Epithelial cell of proximal tubule (primary cell): ENCODE measurements at regions not wholly inside any gene's neighbourhood (a gene's known extent, or its start where the extent isn't known, plus 50 kb on each side); places are given as distances from the start of the nearest gene placed in this dataset.
"Not testable (repeated sequence)": the region's sequence is repeated elsewhere in the genome, so short reads cannot be mapped to it uniquely, and the experiment has no call there.

Experiments used
- DNase-seq: peaks from one replicate; pipeline ENCODE4 v3.0.0-alpha.2; 2011; ENCODE audit warnings: low read depth
- H3K4me3 ChIP-seq: 2 replicates; pipeline ENCODE4 v1.5.1; 2011; ENCODE audit warnings: low read depth, mild to moderate bottlenecking, low read length
- TF ChIP-seq, protein P1 (sequence below): conservative IDR thresholded peaks from 2 replicates; pipeline ENCODE4 v1.5.1; 2012; ENCODE audit warnings: low read depth, mild to moderate bottlenecking, low read length

DNA sequence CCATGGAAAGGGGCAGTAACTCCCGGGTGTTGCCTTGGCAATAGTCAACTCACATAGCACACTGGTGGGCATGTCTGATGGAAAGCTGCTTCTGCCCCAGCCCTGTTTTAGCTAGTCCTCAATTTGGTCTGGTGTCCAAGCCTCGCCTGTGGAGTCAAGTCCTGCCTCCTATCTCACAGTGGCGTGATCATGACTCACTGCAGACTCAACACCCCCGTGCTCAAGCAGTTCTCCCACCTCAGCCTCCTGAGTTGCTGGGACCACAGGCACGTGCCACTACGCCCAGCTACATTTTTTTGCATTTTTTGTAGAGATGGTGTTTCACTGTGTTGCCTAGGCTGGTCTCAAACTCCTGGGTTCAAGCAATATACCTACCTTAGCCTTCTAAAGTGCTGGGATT, 218.9 kb upstream of the FRG2C start:
- not testable (repeated sequence) for DNase-seq, H3K4me3 ChIP-seq

DNA sequence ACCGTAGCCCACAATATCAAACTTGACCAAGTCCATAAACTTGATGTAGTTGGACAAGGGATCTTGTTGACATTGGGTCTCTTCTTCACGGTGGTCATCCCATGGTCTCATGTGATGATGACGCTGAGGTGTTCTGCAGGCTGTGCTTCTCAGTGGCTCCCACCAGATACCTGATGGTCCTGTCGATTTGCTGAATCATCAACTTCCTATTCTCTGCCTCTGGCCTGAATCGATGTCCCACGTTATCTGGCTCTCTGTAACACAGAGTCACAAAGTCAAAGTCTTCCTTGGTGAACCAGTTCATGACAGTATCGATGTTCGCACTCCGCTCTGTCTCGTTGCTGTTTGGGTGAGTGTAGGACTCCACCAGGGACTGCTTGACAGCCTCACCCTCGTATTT, 217.2 kb upstream of the FRG2C start:
- H3K4me3 ChIP-seq, DNase-seq: not testable (repeated sequence)

DNA sequence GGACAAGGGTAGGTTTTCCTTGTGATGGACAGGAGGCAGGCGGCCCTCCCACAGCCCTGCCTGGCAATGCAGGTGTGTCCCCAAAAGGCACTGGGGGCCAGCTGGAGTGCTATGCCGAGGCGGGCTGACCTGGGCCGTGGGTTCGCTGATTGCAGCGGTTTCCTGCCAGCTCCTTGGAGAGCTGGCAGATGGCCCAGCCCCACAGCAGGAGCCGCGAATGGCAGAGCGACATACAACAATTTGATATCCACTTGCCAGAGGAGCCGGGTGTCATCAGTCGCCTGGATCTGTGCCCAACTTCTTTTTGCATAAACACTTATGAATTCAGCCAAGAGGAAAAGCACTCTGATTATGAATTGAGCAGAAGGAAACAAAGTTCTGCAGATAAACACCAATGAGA, 210.8 kb upstream of the FRG2C start:
- DNase-seq, H3K4me3 ChIP-seq: not testable (repeated sequence)

DNA sequence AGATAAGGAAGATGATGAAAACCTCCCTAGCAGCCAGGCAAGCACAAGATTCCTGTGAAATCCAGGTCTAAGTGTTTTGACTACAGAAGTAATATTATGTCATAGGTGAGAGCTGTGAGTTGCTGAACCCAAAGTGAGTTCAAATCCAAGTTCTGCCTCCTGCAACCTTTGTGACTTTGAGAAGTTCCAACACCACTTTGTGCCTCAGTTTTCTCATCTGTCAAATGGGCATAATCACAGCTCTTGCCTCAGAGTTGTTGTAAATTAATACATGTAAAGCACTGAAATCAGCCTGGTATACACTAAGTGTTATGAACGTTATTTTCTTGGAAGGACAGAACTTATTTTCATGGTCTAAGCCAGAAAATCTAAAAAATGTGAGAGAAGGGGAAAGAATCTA, 210.3 kb upstream of the FRG2C start:
- not testable (repeated sequence) for DNase-seq, H3K4me3 ChIP-seq

DNA sequence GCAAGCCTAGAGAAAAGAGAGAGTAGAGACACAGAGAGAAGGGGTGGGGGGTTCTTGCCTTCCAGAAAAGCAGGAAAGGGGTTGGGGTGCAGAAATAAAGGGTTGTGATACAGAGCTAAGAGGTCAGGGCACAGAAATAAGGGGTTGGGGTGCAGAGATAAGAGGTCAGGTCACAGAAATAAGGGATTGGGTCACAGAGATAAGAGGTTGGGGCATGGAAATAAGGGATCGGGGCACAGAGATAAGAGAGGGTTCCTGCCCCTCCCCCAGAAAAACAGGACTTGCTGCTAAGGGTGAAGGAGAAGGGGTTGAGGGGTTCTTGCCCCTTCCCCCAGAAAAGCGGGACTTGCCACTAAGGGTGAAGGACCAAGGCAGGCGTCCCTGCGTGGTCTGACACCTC, 189.6 kb upstream of the FRG2C start:
- DNase-seq, result not testable (repeated sequence)

DNA sequence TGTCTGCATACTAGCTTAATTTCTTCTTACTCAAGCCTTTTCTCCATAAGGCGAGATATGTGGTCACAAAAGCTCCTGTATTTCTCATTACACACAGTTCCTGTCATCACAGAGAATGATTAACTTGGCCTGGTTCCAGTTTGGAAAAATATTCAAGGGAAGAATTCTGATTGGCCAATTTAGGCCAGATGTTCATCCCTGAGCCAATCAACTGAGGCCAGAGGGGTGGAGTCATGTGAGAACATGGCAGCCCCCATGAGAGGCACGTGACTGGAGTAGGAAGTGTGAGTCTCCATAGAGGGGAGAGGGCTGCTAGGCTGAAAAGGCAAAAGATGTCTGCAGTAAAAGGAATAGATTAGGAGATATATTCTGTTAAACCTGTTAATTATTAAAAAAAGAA, 167.5 kb upstream of the FRG2C start:
- H3K4me3 ChIP-seq, DNase-seq: not testable (repeated sequence)

More for the DNA sequence above, 189.6 kb upstream of the FRG2C start:
- not testable (repeated sequence) for H3K4me3 ChIP-seq

DNA sequence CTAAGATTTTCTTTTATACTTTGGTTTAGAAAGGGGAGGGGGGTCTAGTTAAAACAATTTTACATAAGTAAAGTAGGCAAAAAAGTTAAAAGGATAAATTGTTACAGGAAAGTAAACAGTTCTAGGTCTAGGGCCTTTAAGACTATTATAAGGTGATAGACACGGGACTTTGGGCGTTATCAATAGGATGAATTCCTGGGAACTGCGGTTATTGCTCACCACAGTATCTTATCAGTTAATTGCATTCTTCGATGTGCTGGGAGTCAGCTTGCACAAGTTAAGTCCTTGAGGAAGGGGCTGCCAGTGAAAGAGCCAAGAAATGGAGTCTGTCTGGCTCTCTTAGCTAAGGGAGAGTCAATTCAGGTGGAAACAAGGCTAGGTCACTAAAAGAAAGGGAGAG, 163.8 kb upstream of the FRG2C start:
- not testable (repeated sequence) for DNase-seq, H3K4me3 ChIP-seq

DNA sequence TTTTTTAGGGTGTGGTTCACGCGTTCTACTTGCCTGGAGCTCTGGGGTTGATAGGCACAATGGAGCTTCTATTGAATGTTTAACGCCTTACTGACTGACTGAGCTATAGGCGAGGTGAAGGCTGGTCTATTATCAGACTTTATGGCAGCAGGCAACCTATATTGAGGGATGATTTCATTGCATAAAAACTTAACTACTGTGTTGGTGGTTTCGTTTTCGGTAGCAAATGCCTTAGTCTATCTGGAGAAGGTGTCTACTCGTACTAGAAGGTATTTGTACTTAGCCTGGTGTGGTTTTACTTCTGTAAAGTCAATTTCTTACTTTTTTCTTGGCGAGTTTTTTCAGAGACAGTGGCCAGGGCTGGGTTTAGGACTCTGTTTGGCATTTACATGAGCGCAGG, 162.0 kb upstream of the FRG2C start:
- DNase-seq, H3K4me3 ChIP-seq: not testable (repeated sequence)

DNA sequence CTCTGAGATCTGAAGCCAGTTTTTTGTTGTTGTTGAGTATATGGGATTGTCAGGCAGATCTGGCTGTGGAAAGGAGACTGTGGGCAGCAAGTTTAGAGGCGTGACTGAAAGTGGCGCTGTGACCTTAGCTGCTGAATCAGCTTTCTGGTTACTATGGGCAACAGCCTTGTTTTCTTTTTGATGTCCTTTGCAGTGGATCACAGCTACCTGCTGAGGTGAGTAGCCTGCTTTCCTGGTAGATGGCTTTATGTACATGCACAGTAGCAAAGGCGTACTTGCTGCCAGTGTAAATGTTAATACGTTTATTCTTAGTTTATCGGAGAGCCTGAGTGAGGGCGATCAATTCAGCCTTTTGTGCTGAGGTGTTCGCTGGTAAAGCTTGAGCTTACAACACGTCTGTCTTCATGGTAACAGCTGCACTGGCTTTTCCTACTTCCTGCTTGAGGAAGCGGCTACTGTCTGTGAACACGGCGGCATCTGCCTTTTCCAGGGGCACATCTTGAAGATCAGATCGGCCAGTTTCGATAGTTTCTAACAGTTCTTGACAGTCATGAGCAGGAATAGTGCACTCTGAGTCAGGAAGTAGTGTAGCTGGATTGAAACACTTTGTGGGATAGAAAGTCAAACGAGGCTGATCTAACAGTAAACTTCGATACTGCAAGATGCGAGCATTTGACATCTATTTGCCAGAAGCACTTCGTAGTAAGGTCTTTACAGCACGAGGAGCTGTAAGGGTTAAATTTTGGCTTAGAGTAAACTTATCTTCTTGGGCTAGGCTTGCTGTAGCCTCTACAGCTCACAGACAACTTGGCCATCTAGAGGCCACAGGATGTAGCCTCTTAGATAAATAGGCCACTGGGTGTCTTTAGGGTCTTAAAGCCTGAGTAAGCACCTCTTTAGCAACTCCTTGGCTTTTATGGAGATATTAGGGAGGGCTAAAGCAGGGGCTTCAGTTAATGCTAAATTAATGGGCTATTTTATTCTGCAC, 161.1 kb upstream of the FRG2C start:
- peak overlapping the region; percentile 42 for H3K4me3 ChIP-seq
- TF ChIP-seq, protein P1, sequence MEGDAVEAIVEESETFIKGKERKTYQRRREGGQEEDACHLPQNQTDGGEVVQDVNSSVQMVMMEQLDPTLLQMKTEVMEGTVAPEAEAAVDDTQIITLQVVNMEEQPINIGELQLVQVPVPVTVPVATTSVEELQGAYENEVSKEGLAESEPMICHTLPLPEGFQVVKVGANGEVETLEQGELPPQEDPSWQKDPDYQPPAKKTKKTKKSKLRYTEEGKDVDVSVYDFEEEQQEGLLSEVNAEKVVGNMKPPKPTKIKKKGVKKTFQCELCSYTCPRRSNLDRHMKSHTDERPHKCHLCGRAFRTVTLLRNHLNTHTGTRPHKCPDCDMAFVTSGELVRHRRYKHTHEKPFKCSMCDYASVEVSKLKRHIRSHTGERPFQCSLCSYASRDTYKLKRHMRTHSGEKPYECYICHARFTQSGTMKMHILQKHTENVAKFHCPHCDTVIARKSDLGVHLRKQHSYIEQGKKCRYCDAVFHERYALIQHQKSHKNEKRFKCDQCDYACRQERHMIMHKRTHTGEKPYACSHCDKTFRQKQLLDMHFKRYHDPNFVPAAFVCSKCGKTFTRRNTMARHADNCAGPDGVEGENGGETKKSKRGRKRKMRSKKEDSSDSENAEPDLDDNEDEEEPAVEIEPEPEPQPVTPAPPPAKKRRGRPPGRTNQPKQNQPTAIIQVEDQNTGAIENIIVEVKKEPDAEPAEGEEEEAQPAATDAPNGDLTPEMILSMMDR, result peak; percentile 39
- peak; percentile 27 for DNase-seq

DNA sequence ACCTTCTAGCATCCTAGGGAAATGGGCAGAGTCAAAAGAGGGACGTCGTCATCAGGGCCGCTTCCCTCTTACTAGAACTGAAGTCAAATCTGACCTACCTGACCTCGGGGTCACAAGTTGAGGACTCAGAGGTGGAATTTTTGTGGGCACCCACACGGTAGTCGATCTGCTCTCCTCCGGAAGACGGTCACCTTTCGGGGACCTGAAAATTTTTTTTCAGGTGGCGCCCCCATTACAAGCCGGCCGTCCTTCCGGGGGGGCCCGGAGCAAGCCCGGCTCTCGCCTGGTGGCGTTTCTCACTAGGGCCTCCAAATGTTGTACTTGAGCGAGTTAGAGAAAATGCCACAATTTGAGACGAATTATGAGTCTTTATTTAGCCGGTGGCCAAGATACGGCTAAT, 157.5 kb upstream of the FRG2C start:
- DNase-seq, result no peak
- no peak overlapping the region for H3K4me3 ChIP-seq
- TF ChIP-seq, protein P1, result no peak

DNA sequence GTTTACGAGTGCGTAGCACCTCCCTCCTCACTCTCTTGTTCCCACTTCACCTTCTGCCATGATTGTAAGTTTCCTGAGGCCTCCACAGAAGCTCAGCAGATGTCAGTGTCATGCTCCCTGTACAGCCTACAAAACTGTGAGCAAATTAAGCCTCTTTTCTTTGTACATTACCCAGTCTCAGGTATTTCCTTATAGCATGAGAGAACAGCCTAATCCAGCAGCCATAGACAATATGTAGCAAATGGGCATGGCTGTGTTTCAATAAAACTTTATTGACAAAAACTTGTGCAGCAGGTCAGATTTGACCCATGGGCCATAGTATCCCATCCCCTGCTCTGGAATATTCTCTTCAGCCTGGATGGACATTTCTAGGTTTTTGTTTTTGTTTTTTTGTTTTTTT, 156.2 kb upstream of the FRG2C start:
- H3K4me3 ChIP-seq, DNase-seq: not testable (repeated sequence)

DNA sequence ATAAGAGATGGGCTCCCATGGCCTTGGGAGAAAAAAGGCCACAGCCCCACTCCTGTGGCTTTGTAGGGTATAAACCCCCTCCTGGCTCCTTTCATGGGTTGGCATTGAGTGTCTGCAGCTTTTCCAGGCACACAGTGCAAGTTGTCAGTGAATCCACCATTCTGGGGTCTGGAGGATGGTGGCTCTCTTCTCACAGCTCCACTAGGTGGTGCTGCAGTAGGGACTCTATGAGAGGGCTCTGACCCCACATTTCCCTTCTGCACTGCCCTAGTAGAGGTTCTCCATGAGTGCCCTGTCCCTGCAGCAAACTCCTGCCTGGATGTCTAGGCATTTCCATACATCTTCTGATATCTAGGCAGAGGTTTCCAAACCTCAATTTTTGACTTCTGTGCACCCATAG, 136.5 kb upstream of the FRG2C start:
- DNase-seq, H3K4me3 ChIP-seq: not testable (repeated sequence)
